A549 (cell line): ENCODE measurements at regions not wholly inside any gene's neighbourhood (a gene's known extent, or its start where the extent isn't known, plus 50 kb on each side); places are given as distances from the start of the nearest gene placed in this dataset.

Source experiments
- ATAC-seq, 2 experiments: fragments of 200-7000 bp in 1 of 2; fragments of >200 bp in 1 of 2; cut with Nextera tagmentation in 1 of 2; cut with Tn5 transposase in 1 of 2; 3 replicates each; pipeline versions ENCODE4 v1.8.0 to v1.9.1; 2018 to 2020; ENCODE audit warnings: mild to moderate bottlenecking in 1 of 2, moderate library complexity in 1 of 2
- CTCF ChIA-PET: fragments of 300-600 bp; sonication (Branson Sonifier 250); formaldehyde crosslinking; extraction: SDS; loops from one replicate; lab custom pipeline; 2021; ENCODE audit warnings: antibody characterized with exemption, inconsistent platforms; lab: Yijun Ruan, JAX
- POLR2A ChIA-PET: fragments of 350-600 bp; formaldehyde crosslinking; extraction: SDS; loops from one replicate; lab custom pipeline; 2021; ENCODE audit warnings: antibody characterized with exemption, inconsistent platforms; lab: Yijun Ruan, JAX
- DNase-seq, 2 experiments: peaks; one replicate each; pipeline versions ENCODE4 v3.0.0 to v3.0.0-alpha.2; 2011 to 2016; ENCODE audit warnings: low read depth in 1 of 2, low spot score in 1 of 2
- FAIRE-seq: peaks from 2 replicates; lab custom pipeline; 2011; peaks lifted over from hg19 to GRCh38; lab: Jason Lieb, UNC
- H3K27ac ChIP-seq, 2 experiments: fragments of >200 bp; sonication (Bioruptor Twin); formaldehyde crosslinking; 3 replicates each; pipeline ENCODE4 v1.5.1; 2016 to 2017
- H3K4me1 ChIP-seq: fragments of >200 bp; sonication (Bioruptor Twin); formaldehyde crosslinking; 3 replicates; pipeline ENCODE4 v1.6.1; 2016
- H3K4me2 ChIP-seq: fragments of >200 bp; sonication (Bioruptor Twin); formaldehyde crosslinking; 3 replicates; pipeline ENCODE4 v1.6.1; 2016
- H3K4me3 ChIP-seq: fragments of >200 bp; sonication (Bioruptor Twin); formaldehyde crosslinking; 3 replicates; pipeline ENCODE4 v1.5.1; 2016
- H3K9me3 ChIP-seq: fragments of >200 bp; sonication (Bioruptor Twin); formaldehyde crosslinking; 3 replicates; pipeline ENCODE4 v1.6.1; 2016
- BHLHE40 ChIP-seq: IDR thresholded peaks from 2 replicates; pipeline ENCODE4 v1.6.1; 2012; ENCODE audit warnings: low read depth, low read length, inconsistent platforms
- CBX2 ChIP-seq: fragments of 200-600 bp; sonication (generic); IDR thresholded peaks from 2 replicates; pipeline ENCODE4 v1.6.1; 2016; ENCODE audit warnings: low read depth, mild to moderate bottlenecking, borderline replicate concordance
- CBX8 ChIP-seq: fragments of 200-600 bp; sonication (generic); IDR thresholded peaks from 2 replicates; pipeline ENCODE4 v1.6.1; 2016
- CHD4 ChIP-seq: fragments of 200-600 bp; sonication (generic); IDR thresholded peaks from 2 replicates; pipeline ENCODE4 v1.6.1; 2016; ENCODE audit warnings: antibody characterized with exemption, mild to moderate bottlenecking, borderline replicate concordance
- CTCF ChIP-seq: fragments of >200 bp; sonication (Bioruptor Twin); formaldehyde crosslinking; IDR thresholded peaks from 3 replicates; pipeline ENCODE4 v1.5.1; 2016
- EHF ChIP-seq: fragments of 250-450 bp; sonication (Bioruptor Pico); IDR thresholded peaks from 2 replicates; pipeline ENCODE4 v1.5.0; 2020; ENCODE audit warnings: mild to moderate bottlenecking
- EP300 ChIP-seq, 2 experiments: fragments of >200 bp; sonication (Bioruptor Twin); formaldehyde crosslinking; IDR thresholded peaks; 2 replicates in 1 of 2; 3 replicates in 1 of 2; pipeline ENCODE4 v1.6.1; 2016 to 2017
- ESRRA ChIP-seq: fragments of 150-350 bp; IDR thresholded peaks from 2 replicates; pipeline ENCODE4 v1.6.1; 2014; ENCODE audit warnings: mild to moderate bottlenecking, low read length, borderline replicate concordance
- GATA3 ChIP-seq: IDR thresholded peaks from 2 replicates; pipeline ENCODE4 v1.6.1; 2012; ENCODE audit warnings: borderline replicate concordance
- HDAC2 ChIP-seq: fragments of 200-600 bp; sonication (generic); IDR thresholded peaks from 2 replicates; pipeline ENCODE4 v1.6.1; 2016
- HOXB13 ChIP-seq: fragments of 250-450 bp; sonication (Bioruptor Pico); IDR thresholded peaks from 2 replicates; pipeline ENCODE4 v1.5.0; 2020; ENCODE audit warnings: low read depth, mild to moderate bottlenecking, moderate library complexity
- JUN ChIP-seq, 2 experiments: fragments of >200 bp; sonication (Bioruptor Twin); formaldehyde crosslinking; IDR thresholded peaks; 2 replicates in 1 of 2; 3 replicates in 1 of 2; pipeline ENCODE4 v1.6.1; 2016 to 2017
- KDM5A ChIP-seq: fragments of 200-600 bp; sonication (generic); IDR thresholded peaks from 2 replicates; pipeline ENCODE4 v1.6.1; 2016; ENCODE audit warnings: antibody characterized with exemption, mild to moderate bottlenecking
- MAFK ChIP-seq: fragments of 450-650 bp; IDR thresholded peaks from 2 replicates; pipeline ENCODE4 v1.6.1; 2014; ENCODE audit not compliant: partially characterized antibody
- NFE2L2 ChIP-seq: fragments of 150-350 bp; conservative IDR thresholded peaks from 2 replicates; pipeline ENCODE4 v1.6.1; 2014; ENCODE audit warnings: low read length
- NPAS2 ChIP-seq: fragments of 250-450 bp; sonication (Bioruptor Pico); IDR thresholded peaks from 2 replicates; pipeline ENCODE4 v1.8.0; 2022; ENCODE audit warnings: mild to moderate bottlenecking, moderate library complexity, borderline replicate concordance
- PBX3 ChIP-seq: IDR thresholded peaks from 2 replicates; pipeline ENCODE4 v1.6.1; 2012
- PHF8 ChIP-seq: fragments of 200-600 bp; sonication (generic); IDR thresholded peaks from 2 replicates; pipeline ENCODE4 v1.6.1; 2016; ENCODE audit warnings: low read depth, mild to moderate bottlenecking, antibody characterized with exemption, moderate library complexity, borderline replicate concordance
- RAD21 ChIP-seq, 2 experiments: fragments of >200 bp in 1 of 2; sonication (Bioruptor Twin) in 1 of 2; formaldehyde crosslinking in 1 of 2; IDR thresholded peaks in 1 of 2; conservative IDR thresholded peaks in 1 of 2; 2 replicates in 1 of 2; 3 replicates in 1 of 2; pipeline ENCODE4 v1.6.1; 2012 to 2018; ENCODE audit warnings: inconsistent platforms in 1 of 2
- RARB ChIP-seq: fragments of 250-450 bp; sonication (Bioruptor Pico); IDR thresholded peaks from 2 replicates; pipeline ENCODE4 v1.8.0; 2021; ENCODE audit warnings: mild to moderate bottlenecking, moderate library complexity
- RCOR1 ChIP-seq: fragments of 150-350 bp; IDR thresholded peaks from 2 replicates; pipeline ENCODE4 v1.6.1; 2014; ENCODE audit warnings: antibody characterized with exemption, low read length, low read depth
- RNF2 ChIP-seq: fragments of 200-600 bp; sonication (generic); IDR thresholded peaks from 2 replicates; pipeline ENCODE4 v1.6.1; 2016; ENCODE audit warnings: low read depth, mild to moderate bottlenecking, antibody characterized with exemption, moderate library complexity, borderline replicate concordance
- ZNF302 ChIP-seq: fragments of 250-450 bp; sonication (Bioruptor Pico); IDR thresholded peaks from 2 replicates; pipeline ENCODE4 v1.9.0; 2021; ENCODE audit warnings: inconsistent platforms, mild to moderate bottlenecking, moderate library complexity
- WGBS: methylation state at CpG from one replicate; pipeline ENCODE4 v1.1.6; 2017; ENCODE audit errors: missing lambda C conversion rate; 5-methylcytosine and 5-hydroxymethylcytosine counted together
- TF ChIP-seq, protein P1 (sequence below): IDR thresholded peaks from 2 replicates; pipeline ENCODE4 v1.6.1; 2012
- TF ChIP-seq, protein P2 (sequence below): fragments of >200 bp; sonication (Bioruptor Twin); formaldehyde crosslinking; IDR thresholded peaks from 3 replicates; pipeline ENCODE4 v1.6.1; 2016
- TF ChIP-seq, protein P3 (sequence below): fragments of 450-650 bp; IDR thresholded peaks from 2 replicates; pipeline ENCODE4 v1.6.1; 2014; ENCODE audit warnings: antibody characterized with exemption

GRCh38 chr13:106835477-106835876 is 267.5 kb upstream of the ARGLU1 start:
- no peak for DNase-seq
- H3K9me3 ChIP-seq: no peaks in the 10 kb centered on the region
- TF ChIP-seq, protein P1, sequence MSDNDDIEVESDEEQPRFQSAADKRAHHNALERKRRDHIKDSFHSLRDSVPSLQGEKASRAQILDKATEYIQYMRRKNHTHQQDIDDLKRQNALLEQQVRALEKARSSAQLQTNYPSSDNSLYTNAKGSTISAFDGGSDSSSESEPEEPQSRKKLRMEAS: no peak
- TF ChIP-seq RAD21 (conservative IDR thresholded peaks at IDR 0.05 in 1 of 2, IDR thresholded peaks at IDR 0.05 in 1 of 2) (no peak), ESRRA (no peak)
- TF ChIP-seq, all 56 proteins: peak for 0
- no peak for ATAC-seq
- ChIA-PET CTCF (no interaction called here), POLR2A (no interaction called here)
- H3K4me3 ChIP-seq: no peak overlapping the region
- 0% methylated on average over 1 of the region's 1 CpG for WGBS
- H3K4me1 ChIP-seq: no peaks in the 10 kb centered on the region
- H3K4me2 ChIP-seq: no peak overlapping the region
- FAIRE-seq: no peak
- no peak overlapping the region for H3K27ac ChIP-seq

GRCh38 chr13:106821979-106822378 is 254.0 kb upstream of the ARGLU1 start:
- WGBS: 30% methylated on average over 8 of the region's 8 CpGs
- Histone ChIP-seq H3K4me1 (no peaks in the 10 kb centered on the region), H3K27ac (no peak overlapping the region), H3K4me2 (no peak overlapping the region), H3K4me3 (no peak overlapping the region), H3K9me3 (no peaks in the 10 kb centered on the region)
- no peak for FAIRE-seq
- CTCF ChIA-PET: no interaction called here
- TF ChIP-seq JUN (IDR thresholded peaks at IDR 0.05) (no peak), CTCF (no peak), MAFK (no peak), RCOR1 (no peak), CBX2 (no peak), NPAS2 (CRISPR knock-in tag) (no peak), CHD4 (no peak), GATA3 (no peak), HDAC2 (no peak), EHF (CRISPR knock-in tag) (no peak), RAD21 (conservative IDR thresholded peaks at IDR 0.05 in 1 of 2, IDR thresholded peaks at IDR 0.05 in 1 of 2) (no peak)
- TF ChIP-seq, protein P2, sequence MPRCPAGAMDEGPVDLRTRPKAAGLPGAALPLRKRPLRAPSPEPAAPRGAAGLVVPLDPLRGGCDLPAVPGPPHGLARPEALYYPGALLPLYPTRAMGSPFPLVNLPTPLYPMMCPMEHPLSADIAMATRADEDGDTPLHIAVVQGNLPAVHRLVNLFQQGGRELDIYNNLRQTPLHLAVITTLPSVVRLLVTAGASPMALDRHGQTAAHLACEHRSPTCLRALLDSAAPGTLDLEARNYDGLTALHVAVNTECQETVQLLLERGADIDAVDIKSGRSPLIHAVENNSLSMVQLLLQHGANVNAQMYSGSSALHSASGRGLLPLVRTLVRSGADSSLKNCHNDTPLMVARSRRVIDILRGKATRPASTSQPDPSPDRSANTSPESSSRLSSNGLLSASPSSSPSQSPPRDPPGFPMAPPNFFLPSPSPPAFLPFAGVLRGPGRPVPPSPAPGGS: no peak
- no peak for ATAC-seq
- DNase-seq: no peak
- POLR2A ChIA-PET: no interaction called here

DNA sequence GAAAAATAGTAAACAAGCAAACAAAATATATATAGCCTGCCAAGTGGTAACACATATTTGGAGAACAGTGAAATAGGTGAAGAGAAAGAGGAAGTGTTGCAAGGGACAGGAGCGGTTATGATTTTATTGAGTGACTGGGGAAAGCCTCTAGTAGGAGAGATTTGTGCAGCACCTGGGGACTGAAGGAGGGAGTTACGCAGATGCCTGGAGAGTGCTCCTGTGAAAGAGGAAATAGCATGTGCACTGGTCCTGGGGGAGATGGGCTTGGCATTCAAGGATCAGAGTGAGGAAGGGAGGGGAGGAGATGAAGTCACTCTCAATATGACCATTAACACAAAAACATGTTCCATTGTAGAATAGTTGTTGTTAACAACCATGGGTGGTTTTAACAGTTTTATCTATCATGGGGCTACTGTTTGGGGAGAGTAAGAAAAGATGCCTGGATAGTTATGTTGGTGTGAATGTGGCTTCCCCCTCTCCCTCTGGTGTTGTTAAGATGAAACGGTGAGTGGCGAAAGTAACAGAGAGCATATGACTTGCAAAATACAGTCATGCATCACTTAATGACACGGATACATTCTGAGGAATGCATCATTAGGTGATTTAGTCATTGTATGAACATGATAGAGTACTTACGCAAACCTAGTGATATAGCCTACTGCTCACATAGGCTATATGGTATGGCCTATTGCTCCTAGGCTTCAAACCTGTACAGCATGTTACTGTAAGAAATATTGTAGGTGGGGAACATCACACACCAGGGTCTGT is 251.7 kb upstream of the ARGLU1 start:
- Histone ChIP-seq H3K4me3 (no peak overlapping the region), H3K27ac (no peak overlapping the region), H3K4me1 (no peaks in the 10 kb centered on the region), H3K9me3 (no peaks in the 10 kb centered on the region), H3K4me2 (no peak overlapping the region)
- CTCF ChIA-PET: no interaction called here
- ATAC-seq (no peak), DNase-seq (no peak), FAIRE-seq (no peak)
- no peak for TF ChIP-seq EHF (CRISPR knock-in tag)
- no peak for TF ChIP-seq RNF2
- POLR2A ChIA-PET: no interaction called here
- 33% methylated on average over 6 of the region's 6 CpGs for WGBS

DNA sequence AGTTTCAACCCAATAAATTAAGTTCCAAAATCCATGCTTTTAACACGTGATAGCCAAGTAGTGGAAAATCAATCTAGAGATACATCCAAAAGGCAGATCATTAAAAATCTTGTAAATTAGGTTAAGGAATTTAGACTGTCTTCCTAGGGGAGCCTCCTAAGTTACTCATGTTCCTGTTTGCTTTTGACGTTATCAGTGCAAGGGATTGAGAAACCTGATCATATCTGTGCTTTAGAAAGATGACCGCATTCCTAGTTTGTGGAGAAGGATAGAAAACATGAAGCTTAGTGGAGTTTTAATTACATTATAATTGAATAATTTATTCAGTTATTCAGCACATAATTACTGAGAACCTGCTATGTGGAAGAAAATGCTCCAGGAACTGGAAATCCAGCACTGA is 251.0 kb upstream of the ARGLU1 start:
- ATAC-seq (no peak), DNase-seq (no peak)
- TF ChIP-seq, protein P3, sequence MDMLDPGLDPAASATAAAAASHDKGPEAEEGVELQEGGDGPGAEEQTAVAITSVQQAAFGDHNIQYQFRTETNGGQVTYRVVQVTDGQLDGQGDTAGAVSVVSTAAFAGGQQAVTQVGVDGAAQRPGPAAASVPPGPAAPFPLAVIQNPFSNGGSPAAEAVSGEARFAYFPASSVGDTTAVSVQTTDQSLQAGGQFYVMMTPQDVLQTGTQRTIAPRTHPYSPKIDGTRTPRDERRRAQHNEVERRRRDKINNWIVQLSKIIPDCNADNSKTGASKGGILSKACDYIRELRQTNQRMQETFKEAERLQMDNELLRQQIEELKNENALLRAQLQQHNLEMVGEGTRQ: no peak
- no peak for TF ChIP-seq PHF8
- TF ChIP-seq CBX2: no peak
- no peak for TF ChIP-seq KDM5A
- TF ChIP-seq EP300 (IDR thresholded peaks at IDR 0.05): no peak
- TF ChIP-seq CBX8: no peak
- TF ChIP-seq PBX3: no peak
- TF ChIP-seq BHLHE40: no peak
- TF ChIP-seq HOXB13 (CRISPR knock-in tag): no peak
- TF ChIP-seq RARB: no peak
- TF ChIP-seq ZNF302 (CRISPR knock-in tag): no peak
- TF ChIP-seq EHF (CRISPR knock-in tag): no peak
- TF ChIP-seq NFE2L2: no peak

More for the DNA sequence above, 251.0 kb upstream of the ARGLU1 start:
- H3K4me3 ChIP-seq: no peak overlapping the region
- no peaks in the 10 kb centered on the region for H3K9me3 ChIP-seq
- 16% methylated on average over 3 of the region's 3 CpGs for WGBS
- no peaks in the 10 kb centered on the region for H3K4me1 ChIP-seq
- no peak for FAIRE-seq
- H3K4me2 ChIP-seq: no peak overlapping the region
- H3K27ac ChIP-seq: no peak overlapping the region
- ChIA-PET CTCF (no interaction called here), POLR2A (no interaction called here)
